ENCODE measurements at regions not wholly inside any gene's neighbourhood (a gene's known extent, or its start where the extent isn't known, plus 50 kb on each side); places are given as distances from the start of the nearest gene placed in this dataset.

GRCh38 chr9:96044401-96044800 lies 168.9 kb downstream of the ERCC6L2 start:
- no peak for TF ChIP-seq POLR2A (IDR thresholded peaks at IDR 0.05)
- TF ChIP-seq POLR2AphosphoS5 (IDR thresholded peaks at IDR 0.05): no peak
- no peak for TF ChIP-seq CTCF (IDR thresholded peaks at IDR 0.05 in 8 of 11, conservative IDR thresholded peaks at IDR 0.05 in 3 of 11)

Data from spleen (tissue), 7 donors.